NCI-H2196 (cell line): ENCODE measurements at regions not wholly inside any gene's neighbourhood (a gene's known extent, or its start where the extent isn't known, plus 50 kb on each side); places are given as distances from the start of the nearest gene placed in this dataset.

Experiments used
- DNase-seq: peaks from one replicate; lab custom pipeline; 2025; ENCODE audit not compliant: unreplicated experiment; lab: John Stamatoyannopoulos, UW

DNA sequence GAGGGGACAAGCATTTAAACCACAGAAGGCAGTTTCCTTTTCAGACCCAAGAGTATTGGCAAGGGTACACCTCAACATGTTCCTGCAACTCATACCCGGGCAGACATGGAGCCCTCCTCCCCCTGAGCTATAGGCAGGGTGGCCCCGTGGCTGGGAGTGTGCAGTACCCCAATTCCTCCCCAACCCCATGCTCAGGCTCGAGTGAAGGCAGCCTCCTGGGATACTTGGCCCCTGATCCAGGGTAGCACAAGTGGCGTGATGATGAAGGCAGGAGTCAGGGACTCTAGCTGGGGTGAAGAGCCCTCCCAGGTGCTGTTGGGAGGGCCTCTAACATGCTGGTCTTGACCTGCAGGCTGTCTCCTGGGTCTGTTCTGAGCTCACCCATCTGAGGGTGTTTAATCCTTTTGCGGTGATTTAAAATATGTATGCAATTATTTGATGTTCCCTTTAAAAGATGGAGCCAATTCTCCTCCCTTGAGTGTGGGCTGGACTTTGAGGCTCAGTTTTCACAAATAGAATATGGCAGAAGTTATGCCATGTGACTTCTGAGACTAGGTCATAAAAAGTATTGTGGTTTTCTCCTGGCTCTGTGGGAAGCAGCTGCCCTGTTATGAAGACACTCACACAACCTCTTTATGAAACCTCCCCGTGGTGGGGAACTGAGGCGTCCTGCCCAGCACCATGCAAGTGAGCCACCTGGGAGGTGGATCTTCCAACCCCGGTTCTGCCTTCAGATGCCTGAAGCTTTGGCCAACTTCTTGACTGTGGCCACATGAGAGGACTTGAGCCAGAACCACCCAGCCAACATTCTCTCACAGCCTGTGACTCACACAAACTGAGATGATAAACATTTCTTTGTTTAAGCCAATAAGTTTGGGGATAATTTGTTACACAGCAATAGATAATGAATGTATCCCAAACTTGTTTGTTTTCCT is 54.7 kb upstream of the NECTIN1 start:
- no peak for DNase-seq

DNA sequence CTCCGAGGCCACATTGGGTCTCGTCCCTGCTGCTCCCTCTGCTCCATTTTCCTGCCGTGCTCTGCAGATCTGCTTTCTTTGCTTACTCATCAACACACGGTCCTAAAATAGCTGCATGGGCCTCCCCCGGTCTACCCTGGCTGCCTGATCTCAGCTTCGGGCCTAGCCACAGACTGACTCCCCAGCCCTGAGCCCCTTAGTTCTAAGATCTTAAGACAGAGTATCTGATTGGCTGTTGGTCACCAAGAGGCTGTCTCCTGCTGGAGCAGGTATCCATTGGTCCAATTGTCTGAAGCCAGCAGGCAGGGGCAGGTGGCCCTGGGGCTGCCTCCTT is 53.7 kb upstream of the NECTIN1 start:
- no peak for DNase-seq

DNA sequence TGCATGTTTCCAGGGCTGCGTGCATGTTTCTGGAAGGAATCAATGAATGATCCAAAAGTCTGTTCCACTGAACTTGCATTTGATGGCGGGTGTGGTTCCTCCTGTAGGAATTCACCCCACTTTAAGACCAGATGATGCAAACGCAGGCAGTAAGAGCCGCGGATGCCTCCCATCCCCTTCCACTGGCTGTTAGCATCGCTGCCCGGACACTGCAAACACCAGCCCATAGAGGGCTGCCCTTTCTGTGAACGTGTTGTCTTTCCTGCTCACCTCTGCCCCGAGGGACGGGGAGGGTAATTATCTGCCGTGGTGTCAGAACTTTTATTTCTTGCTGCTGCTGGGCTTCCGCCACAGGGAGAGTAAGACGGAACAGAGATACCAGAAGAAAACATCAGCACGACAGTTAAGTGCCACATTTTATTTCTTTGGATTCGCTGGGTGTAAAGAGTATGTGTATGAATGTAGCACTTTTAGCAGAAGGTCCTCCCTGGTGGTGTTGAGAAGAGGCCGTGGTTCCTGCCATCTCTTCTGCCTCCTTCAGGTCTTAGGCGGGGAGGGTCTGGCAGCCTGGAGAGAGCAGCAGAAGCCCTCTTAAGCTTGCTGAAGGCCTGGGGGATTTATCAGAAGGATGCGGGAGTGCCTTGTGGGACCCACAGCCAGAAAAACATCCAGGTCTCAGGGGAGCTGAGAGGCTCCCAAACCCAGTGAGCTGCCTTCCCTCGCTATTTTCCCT is 53.2 kb upstream of the NECTIN1 start:
- DNase-seq, result no peak

DNA sequence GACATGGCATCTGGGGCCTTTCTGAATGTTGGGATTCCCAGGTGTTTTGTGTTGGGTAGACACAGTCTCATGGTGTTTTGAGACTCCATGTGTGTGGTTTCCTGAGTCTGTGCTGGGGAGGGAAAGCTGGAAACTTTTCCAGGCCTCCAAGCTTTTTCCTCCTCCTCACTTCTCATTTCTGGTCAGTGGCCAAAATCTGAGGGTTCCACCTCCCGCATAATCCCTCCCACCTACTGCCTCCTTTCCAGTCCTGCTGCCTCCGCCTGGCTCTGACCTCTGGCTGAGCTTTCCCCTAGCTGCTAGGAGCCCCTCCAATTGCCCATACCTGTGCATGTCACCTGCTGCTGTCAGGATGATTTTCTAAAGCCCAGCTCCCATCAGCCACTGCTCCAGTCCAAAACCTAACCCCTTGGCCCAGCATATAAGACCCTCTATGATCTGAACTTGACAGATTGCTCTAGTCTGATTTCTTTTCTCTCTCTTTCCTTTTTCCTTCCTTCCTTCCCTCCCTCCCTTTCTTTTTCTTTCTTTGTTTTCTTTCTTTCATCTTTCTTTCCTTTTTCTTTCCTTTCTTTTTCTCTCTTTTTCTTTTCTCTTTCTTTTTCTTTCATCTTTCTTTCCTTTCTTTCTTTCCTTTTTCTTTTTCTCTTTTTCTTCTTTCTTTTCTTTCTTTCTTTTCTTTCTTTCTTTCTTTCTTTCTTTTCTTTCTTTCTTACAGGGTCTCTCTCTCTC is 51.4 kb upstream of the NECTIN1 start:
- DNase-seq, result no peak

DNA sequence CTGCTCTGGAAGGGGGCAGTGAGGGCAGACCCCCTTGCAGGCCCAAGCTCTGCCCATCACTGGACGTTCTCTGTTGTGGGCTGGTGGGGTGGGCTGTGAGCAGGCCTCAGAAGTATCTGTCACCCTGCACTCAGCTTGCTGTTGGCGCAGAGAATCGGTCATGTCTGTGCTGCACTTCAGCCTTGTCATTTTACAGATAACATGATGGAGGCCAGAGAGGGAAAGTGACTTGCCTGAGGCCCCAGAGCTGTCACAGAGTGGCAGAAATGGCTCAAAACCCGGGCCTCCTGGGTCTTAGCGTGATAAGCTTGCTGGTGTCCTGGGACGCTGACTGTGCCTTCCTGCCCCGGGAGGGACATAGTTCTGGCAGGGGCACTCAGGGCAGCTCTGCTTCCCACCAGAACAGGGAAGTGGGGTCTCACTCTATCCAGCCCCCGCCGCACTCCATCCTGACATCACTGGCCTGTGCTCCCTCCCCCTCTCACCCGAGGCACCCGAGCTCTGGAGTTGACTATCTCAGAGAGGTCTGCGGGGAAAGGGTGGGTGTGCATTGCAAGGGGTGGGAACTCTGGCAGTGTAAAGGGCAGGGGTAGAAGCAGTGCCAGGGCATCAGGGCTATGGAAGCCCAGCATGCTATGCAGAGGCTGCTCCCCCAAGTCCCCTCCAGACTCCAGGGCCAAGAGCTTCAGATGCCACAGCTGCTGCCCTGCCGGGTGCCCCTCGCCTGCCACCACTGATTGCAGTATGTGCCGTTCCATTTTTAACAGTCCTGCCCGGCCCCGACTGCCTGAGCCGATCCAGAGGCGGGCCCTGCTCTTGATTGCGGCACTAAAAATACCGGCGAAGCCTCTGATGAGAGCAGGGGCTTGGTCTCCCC is 50.4 kb upstream of the NECTIN1 start:
- no peak for DNase-seq
